Upper lobe of left lung (tissue), 6 donors: ENCODE measurements at regions not wholly inside any gene's neighbourhood (a gene's known extent, or its start where the extent isn't known, plus 50 kb on each side); places are given as distances from the start of the nearest gene placed in this dataset.
A peak's percentile ranks its signal among the peaks of the same experiment; 100 is the strongest.

Experiments
- ATAC-seq, 2 donors: fragments of 200-7000 bp; cut with Tn5 transposase; one replicate each; pipeline ENCODE4 v1.9.1; 2022; ENCODE audit warnings: mild to moderate bottlenecking in 2 of 2, moderate library complexity in 2 of 2; ENCODE audit not compliant: low FRiP score in 2 of 2
- DNase-seq, 2 donors: peaks; one replicate each; pipeline ENCODE4 v3.0.0-alpha.2; 2019 to 2020
- H3K27ac ChIP-seq, 4 donors: fragments of 200-600 bp; sonication (generic); one replicate each; pipeline ENCODE4 v1.5.1; 2016 to 2019
- H3K27me3 ChIP-seq, 4 donors: fragments of 200-600 bp; sonication (generic); one replicate each; pipeline ENCODE4 v1.5.1; 2017 to 2019
- H3K36me3 ChIP-seq, 4 donors: fragments of 200-600 bp; sonication (generic); one replicate each; pipeline ENCODE4 v1.5.1; 2016 to 2019
- H3K4me1 ChIP-seq, 4 donors: fragments of 200-600 bp; sonication (generic); one replicate each; pipeline ENCODE4 v1.5.1; 2018 to 2019
- H3K4me3 ChIP-seq, 4 donors: fragments of 200-600 bp; sonication (generic); one replicate each; pipeline ENCODE4 v1.5.1; 2017 to 2019; ENCODE audit warnings: mild to moderate bottlenecking in 2 of 4, moderate library complexity in 1 of 4
- H3K9me3 ChIP-seq, 4 donors: fragments of 200-600 bp; sonication (generic); one replicate each; pipeline ENCODE4 v1.5.1; 2018 to 2019
- EP300 ChIP-seq, 4 donors: sonication (generic); formaldehyde crosslinking; IDR thresholded peaks; one replicate each; pipeline ENCODE4 v1.5.1; 2017; ENCODE audit warnings: antibody characterized with exemption in 4 of 4, control low read depth in 2 of 4
- POLR2A ChIP-seq, 4 donors: fragments of 450-650 bp; IDR thresholded peaks; one replicate each; pipeline ENCODE4 v1.5.1; 2016 to 2017; ENCODE audit warnings: antibody characterized with exemption in 4 of 4, mild to moderate bottlenecking in 2 of 4
- POLR2AphosphoS5 ChIP-seq, 2 donors: sonication (generic); formaldehyde crosslinking; IDR thresholded peaks; one replicate each; pipeline ENCODE4 v1.5.1; 2017; ENCODE audit warnings: antibody characterized with exemption in 2 of 2
- WGBS, 2 donors: methylation state at CpG; one replicate each; pipeline ENCODE4 v1.1.5; 2017 to 2018; 5-methylcytosine and 5-hydroxymethylcytosine counted together
- TF ChIP-seq, protein P1 (sequence below), 6 experiments: fragments of 450-650 bp in 4 of 6; fragments of 200-600 bp in 2 of 6; sonication (generic) in 2 of 6; IDR thresholded peaks; one replicate each; pipeline ENCODE4 v1.5.1; 2016 to 2019; ENCODE audit warnings: antibody characterized with exemption in 6 of 6
- donor health status: DM: no; HTN: no; CAD: no; lungs with moderate emphysema.
- donor health status: DM: no; HTN: yes; CAD: no; lungs with severe emphysema.

DNA sequence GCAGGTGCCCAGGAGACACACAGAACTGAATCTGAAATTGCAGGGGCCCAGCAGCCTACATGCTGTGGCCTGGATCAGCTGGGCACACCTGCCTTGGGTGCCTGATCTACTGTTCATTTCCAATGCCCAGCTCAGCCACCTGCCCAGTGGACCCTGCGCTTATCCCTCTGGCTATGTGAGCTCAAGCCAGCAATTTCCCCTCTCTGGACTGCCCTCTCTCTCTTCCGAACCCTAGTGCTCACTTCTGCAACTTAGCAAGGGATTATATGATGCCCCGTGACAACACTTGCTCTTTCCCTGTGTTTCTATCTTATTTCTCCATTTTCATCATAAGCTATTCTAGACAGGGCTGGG is 276.0 kb downstream of the UACA start:
- TF ChIP-seq POLR2A (IDR thresholded peaks at IDR 0.05) (peak in 1 of 4 donors; percentile 61), EP300 (IDR thresholded peaks at IDR 0.05) (no peak)
- peak overlapping the region; percentile 18 to 81 (median 64) for H3K27ac ChIP-seq
- peaks cover 16 to 46% (median 35%) of the 10 kb centered on the region in 4 donors for H3K4me1 ChIP-seq
- 83 to 88% methylated on average over 3 of the region's 3 CpGs for WGBS, 2 donors
- no peak for DNase-seq
- H3K36me3 ChIP-seq, result no peaks in the 10 kb centered on the region
- peak; percentile 1 to 4 for ATAC-seq
- H3K9me3 ChIP-seq, result no peaks in the 10 kb centered on the region
- no peak overlapping the region for H3K4me3 ChIP-seq
- H3K27me3 ChIP-seq, result no peaks in the 10 kb centered on the region

DNA sequence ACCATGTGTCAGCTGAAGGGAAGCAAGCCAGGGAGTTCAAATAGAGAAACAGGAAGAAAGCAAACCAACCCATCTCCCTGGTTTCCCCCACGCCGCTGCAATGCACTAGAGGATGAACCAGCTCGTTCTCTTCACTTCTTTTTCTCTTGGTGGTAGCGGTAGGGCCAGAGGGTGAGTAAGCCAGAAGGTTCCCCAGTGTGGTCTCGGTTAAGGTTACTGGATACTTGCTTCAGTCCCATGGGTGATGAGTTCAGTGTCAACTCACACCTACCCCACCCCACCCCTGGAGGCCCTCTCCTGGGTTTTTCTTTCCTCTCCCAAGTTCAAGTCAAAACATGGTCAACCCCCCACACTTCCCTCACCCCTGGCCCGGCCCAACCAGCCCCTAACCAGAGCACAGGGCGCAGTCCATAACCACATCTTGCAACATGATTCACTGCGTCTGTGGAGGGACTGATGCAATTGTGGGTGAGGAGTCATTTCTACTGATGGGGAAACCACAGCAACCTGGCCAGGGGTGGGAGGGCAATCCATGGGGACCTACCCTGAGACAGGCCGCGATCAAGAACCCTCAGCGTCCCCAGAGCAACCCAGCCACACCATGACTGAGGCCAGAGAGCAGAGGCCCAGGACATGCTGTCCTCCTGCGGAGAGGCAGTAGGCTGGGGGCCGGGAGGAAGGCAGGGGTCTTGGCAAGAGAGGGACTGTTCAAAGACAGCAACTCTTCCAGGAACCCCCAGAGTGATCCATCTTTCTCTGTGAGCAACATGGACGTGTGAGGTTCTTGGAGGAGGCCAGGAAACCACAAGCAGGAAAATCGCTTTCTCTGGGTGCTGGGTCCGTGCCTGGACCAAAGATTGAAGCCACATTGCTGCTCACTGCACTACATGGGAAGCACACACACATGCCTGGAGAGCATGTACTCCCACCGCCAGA is 276.6 kb downstream of the UACA start:
- WGBS, 2 donors, result 62 to 74% methylated on average over 12 to 16 of the region's 17 CpGs
- H3K36me3 ChIP-seq, result no peaks in the 10 kb centered on the region
- peaks cover 12 to 41% (median 29%) of the 10 kb centered on the region in 4 donors for H3K4me1 ChIP-seq
- DNase-seq (peak in 1 of 2 donors; percentile 73), ATAC-seq (peak; percentile 65 to 82)
- H3K4me3 ChIP-seq, result no peak overlapping the region
- TF ChIP-seq POLR2A (IDR thresholded peaks at IDR 0.05) (no peak), POLR2AphosphoS5 (IDR thresholded peaks at IDR 0.05) (peak; percentile 72 to 95), EP300 (IDR thresholded peaks at IDR 0.05) (peak in 2 of 4 donors; percentile 66 to 81)
- TF ChIP-seq, protein P1, sequence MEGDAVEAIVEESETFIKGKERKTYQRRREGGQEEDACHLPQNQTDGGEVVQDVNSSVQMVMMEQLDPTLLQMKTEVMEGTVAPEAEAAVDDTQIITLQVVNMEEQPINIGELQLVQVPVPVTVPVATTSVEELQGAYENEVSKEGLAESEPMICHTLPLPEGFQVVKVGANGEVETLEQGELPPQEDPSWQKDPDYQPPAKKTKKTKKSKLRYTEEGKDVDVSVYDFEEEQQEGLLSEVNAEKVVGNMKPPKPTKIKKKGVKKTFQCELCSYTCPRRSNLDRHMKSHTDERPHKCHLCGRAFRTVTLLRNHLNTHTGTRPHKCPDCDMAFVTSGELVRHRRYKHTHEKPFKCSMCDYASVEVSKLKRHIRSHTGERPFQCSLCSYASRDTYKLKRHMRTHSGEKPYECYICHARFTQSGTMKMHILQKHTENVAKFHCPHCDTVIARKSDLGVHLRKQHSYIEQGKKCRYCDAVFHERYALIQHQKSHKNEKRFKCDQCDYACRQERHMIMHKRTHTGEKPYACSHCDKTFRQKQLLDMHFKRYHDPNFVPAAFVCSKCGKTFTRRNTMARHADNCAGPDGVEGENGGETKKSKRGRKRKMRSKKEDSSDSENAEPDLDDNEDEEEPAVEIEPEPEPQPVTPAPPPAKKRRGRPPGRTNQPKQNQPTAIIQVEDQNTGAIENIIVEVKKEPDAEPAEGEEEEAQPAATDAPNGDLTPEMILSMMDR (IDR thresholded peaks at IDR 0.05), result no peak
- no peaks in the 10 kb centered on the region for H3K27me3 ChIP-seq
- H3K27ac ChIP-seq, result peak overlapping the region; percentile 18 to 81 (median 64)
- H3K9me3 ChIP-seq, result no peaks in the 10 kb centered on the region

DNA sequence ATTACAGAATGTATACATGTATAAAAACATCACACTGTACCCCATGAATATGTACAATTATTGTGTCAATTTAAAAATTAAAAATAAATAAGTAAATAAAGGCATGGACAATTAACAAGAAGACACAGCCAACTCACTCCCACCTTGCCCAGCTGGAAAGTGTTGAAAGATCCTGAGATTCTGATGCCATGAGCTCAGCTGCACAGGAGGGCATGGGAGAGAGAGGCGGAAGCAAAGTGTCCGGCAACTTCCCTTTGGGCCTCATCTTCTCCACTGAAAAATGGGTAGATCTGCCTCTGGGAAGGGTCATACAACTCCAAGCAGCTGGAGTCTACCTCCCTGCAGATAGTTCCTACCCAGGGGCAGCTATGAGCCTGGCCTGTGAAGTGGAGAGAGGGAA is 277.3 kb downstream of the UACA start:
- Histone ChIP-seq H3K27me3 (no peaks in the 10 kb centered on the region), H3K27ac (peak overlapping the region in 3 of 4 donors; percentile 47 to 81 (median 80)), H3K4me3 (no peak overlapping the region), H3K36me3 (no peaks in the 10 kb centered on the region), H3K4me1 (peaks cover 5 to 34% (median 22%) of the 10 kb centered on the region in 4 donors), H3K9me3 (no peaks in the 10 kb centered on the region)
- ATAC-seq (no peak), DNase-seq (peak in 1 of 2 donors; percentile 43)
- WGBS, 2 donors, result 58 to 100% methylated on average over 2 of the region's 2 CpGs
- TF ChIP-seq POLR2AphosphoS5 (IDR thresholded peaks at IDR 0.05), result no peak
- no peak for TF ChIP-seq POLR2A (IDR thresholded peaks at IDR 0.05)
- TF ChIP-seq, protein P1 (IDR thresholded peaks at IDR 0.05), result no peak
- TF ChIP-seq EP300 (IDR thresholded peaks at IDR 0.05), result no peak

DNA sequence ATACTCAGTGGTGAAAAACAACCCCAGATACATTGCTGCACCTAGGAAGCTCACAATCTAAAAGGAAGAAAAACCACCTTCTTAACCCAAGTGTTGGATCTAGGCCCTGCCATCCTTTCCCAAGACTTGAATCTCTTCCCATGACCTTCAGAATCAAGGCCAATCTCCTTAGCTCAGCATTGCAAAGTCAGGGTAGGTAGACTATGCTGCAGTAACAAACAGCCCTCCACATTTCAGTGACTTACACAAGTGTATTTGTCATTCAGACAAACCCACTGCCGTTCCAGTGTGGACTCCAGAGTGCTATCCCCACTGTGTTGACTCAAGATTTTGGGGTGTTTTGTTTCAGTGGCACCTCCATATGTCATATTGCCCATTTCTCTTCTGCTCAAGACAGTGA is 278.4 kb downstream of the UACA start:
- Histone ChIP-seq H3K36me3 (no peaks in the 10 kb centered on the region), H3K9me3 (no peaks in the 10 kb centered on the region), H3K27me3 (no peaks in the 10 kb centered on the region), H3K4me3 (no peak overlapping the region), H3K4me1 (peaks cover 5 to 34% (median 22%) of the 10 kb centered on the region in 4 donors), H3K27ac (no peak overlapping the region)
- no peak for ATAC-seq
- TF ChIP-seq, protein P1 (IDR thresholded peaks at IDR 0.05), result no peak
- TF ChIP-seq EP300 (IDR thresholded peaks at IDR 0.05) (no peak), POLR2A (IDR thresholded peaks at IDR 0.05) (no peak), POLR2AphosphoS5 (IDR thresholded peaks at IDR 0.05) (no peak)
- 10 to 64% methylated on average over 1 of the region's 1 CpG for WGBS, 2 donors
- no peak for DNase-seq

DNA sequence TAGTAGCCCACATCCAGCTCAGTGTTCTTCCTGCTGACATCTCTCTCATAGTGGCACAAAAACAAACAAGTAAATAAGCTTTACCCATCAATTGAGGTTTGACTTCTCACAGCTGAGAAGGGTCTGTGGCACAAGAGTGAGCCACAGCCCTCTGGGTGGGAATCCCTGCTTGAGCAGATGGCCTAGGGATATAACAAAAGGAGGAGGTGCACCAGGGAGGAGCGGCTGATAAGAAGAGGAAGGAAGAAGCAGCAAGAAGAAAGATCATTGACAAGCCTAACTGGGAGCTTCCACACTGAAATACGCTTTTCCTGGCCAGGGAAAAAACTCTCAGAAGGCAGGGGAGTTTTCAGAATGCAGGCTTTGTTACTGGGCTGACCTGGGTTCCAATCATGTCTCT is 279.8 kb downstream of the UACA start:
- Histone ChIP-seq H3K4me1 (peaks cover 7 to 44% (median 28%) of the 10 kb centered on the region in 4 donors), H3K4me3 (no peak overlapping the region), H3K27ac (no peak overlapping the region), H3K9me3 (no peaks in the 10 kb centered on the region), H3K36me3 (no peaks in the 10 kb centered on the region), H3K27me3 (no peaks in the 10 kb centered on the region)
- no peak for ATAC-seq
- DNase-seq, result no peak
- TF ChIP-seq POLR2A (IDR thresholded peaks at IDR 0.05) (no peak), EP300 (IDR thresholded peaks at IDR 0.05) (no peak), POLR2AphosphoS5 (IDR thresholded peaks at IDR 0.05) (no peak)
- TF ChIP-seq, protein P1 (IDR thresholded peaks at IDR 0.05), result no peak
- 42 to 57% methylated on average over 2 of the region's 2 CpGs for WGBS, 2 donors
